Testis (tissue), 2 donors: ENCODE measurements at regions not wholly inside any gene's neighbourhood (a gene's known extent, or its start where the extent isn't known, plus 50 kb on each side); places are given as distances from the start of the nearest gene placed in this dataset.

Experiments
- POLR2A ChIP-seq: fragments of 450-650 bp; IDR thresholded peaks from one replicate; pipeline ENCODE4 v1.6.1; 2017; ENCODE audit warnings: antibody characterized with exemption, mild to moderate bottlenecking, moderate library complexity
- TF ChIP-seq, protein P1 (sequence below), 3 experiments: fragments of 450-650 bp in 2 of 3; fragments of 200-600 bp in 1 of 3; sonication (generic) in 1 of 3; IDR thresholded peaks; one replicate each; pipeline ENCODE4 v1.5.1; 2016 to 2019; ENCODE audit warnings: antibody characterized with exemption in 3 of 3, mild to moderate bottlenecking in 2 of 3, moderate library complexity in 1 of 3

DNA sequence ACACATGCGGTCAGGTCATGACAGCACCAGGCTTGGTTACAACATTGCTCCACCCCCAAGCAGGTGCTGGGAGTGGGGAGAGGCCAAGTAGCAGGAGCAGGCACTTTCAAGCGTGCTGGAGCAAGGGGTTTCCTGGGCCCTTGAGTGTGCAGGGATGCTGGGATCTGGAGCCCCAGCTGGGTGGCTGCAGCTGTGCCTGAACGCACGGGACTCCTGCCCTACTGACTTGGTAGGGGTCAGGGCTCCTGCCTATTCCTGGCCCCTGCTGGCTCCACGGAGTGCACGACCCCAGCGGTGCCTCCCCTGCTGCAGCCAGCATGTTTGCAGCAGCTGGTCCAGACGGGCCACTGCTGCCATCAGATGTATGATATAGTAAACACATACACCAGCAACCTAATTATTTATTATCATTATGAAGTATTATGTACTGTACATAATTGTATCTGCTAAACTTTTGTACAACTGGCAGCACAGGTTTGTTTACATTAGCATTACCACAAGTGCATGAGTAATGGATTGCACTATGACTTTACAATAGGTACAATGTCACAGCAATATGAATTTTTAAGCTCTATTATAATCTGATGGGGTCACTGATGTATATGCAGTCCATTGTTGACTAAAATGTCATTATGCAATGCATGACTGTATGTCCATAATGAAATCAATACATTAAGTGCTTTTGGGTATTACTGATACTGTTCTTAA is 620.6 kb downstream of the RAPGEF2 start:
- TF ChIP-seq, protein P1, sequence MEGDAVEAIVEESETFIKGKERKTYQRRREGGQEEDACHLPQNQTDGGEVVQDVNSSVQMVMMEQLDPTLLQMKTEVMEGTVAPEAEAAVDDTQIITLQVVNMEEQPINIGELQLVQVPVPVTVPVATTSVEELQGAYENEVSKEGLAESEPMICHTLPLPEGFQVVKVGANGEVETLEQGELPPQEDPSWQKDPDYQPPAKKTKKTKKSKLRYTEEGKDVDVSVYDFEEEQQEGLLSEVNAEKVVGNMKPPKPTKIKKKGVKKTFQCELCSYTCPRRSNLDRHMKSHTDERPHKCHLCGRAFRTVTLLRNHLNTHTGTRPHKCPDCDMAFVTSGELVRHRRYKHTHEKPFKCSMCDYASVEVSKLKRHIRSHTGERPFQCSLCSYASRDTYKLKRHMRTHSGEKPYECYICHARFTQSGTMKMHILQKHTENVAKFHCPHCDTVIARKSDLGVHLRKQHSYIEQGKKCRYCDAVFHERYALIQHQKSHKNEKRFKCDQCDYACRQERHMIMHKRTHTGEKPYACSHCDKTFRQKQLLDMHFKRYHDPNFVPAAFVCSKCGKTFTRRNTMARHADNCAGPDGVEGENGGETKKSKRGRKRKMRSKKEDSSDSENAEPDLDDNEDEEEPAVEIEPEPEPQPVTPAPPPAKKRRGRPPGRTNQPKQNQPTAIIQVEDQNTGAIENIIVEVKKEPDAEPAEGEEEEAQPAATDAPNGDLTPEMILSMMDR (IDR thresholded peaks at IDR 0.05), result no peak
- no peak for TF ChIP-seq POLR2A
